CD4-positive, alpha-beta T cell treated with Interleukin-12 subunit alpha and Interleukin-12 subunit beta, for 1 hour (primary cell): ENCODE measurements at regions not wholly inside any gene's neighbourhood (a gene's known extent, or its start where the extent isn't known, plus 50 kb on each side); places are given as distances from the start of the nearest gene placed in this dataset.
"Not testable (repeated sequence)": the region's sequence is repeated elsewhere in the genome, so short reads cannot be mapped to it uniquely, and the experiment has no call there.

ENCODE experiments used
- DNase-seq: peaks from one replicate; pipeline ENCODE4 v3.0.0-alpha.2; 2020

DNA sequence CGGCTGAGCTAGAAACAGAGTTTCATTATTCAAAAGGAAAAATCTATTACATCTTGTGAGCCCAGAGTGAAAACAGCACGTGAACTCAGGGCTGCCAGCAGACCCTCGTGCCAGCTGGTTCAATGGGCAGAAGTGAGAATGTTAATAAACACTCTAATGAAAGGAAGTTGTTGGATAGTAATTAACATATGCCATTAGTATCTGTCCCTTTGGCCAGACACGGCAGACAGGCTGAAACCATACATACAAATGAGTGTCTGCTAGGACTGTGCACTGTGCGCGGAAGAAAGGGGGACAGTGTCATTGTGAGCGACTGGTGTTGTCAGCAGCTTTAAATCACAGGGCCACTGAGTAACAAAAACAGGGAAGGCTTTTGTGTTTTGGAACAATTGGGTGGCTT is 121.9 kb upstream of the TSC22D1 start:
- no peak for DNase-seq

DNA sequence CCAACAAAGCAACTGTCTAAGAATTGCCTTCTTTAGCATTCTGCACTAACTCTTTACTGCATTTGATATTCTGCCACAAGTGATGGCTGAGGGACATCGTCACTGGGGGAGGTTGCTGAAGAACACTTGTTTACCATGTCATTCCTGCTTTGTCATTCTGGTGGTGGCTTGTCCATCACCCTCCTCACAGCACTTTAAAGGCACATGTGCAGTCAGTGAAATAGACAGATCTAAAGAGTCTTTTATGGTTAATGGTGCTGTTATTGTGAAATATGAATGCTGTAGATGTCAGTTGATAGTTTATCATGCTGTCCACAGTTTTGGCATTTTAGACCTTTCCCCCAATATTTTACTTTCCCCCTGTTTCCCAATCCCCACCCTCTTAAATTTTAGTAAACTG is 120.9 kb upstream of the TSC22D1 start:
- DNase-seq: no peak

DNA sequence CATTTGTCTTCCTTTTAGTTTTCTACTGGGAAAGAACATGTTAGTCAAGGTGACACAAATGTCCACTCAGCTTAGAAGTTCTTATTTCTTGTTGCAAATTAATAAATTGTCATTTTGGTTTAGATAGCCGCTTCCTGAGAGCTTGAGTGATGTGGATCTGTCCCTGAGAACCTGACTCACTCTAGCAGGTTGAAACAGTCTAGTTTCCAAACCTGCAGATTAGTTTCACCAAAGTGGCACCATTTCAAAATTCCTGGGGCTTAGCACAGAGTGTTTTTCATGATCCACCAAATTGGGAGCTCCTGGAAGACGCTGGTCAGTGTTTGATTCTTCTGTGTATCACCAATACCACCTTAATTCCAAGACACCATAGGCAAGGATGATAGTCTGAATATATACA is 119.4 kb upstream of the TSC22D1 start:
- DNase-seq: no peak

DNA sequence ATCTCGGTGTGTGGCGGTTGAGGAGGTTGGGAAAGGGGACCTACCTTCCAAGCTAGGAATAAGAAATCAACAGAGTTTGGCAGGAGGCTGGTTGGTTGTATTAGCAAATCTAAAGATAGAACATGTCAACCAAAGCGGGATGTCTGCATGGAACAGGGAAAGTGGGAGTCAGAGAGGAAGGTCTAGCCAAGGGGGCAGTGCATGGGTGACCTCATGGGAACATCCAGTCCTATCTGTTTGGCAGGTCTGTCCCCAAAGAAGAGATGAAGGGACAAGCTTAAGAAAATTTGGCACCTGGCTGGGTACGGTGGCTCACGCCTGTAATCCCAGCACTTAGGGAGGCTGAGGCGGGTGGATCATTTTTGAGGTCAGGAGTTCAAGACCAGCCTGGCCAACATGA is 118.7 kb upstream of the TSC22D1 start:
- DNase-seq: no peak

DNA sequence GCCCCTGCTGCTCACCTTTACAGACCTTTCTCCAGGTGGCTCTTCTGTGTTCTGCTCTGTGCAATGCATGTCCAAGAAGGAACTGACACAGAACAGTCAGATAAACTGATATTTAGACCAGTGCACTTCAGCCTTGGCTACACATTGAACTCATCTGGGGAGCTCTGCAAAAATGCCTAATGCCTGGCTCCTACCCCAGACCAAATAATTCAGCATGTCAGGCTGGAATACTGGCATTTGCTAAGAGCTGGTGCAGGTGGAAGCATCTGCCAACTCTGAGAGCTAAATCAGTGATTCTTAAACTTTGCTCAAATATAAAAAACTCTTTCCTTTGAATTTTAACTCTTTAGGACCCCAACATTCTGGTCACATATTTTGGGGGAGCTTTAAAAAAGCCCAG is 118.2 kb upstream of the TSC22D1 start:
- DNase-seq: no peak

DNA sequence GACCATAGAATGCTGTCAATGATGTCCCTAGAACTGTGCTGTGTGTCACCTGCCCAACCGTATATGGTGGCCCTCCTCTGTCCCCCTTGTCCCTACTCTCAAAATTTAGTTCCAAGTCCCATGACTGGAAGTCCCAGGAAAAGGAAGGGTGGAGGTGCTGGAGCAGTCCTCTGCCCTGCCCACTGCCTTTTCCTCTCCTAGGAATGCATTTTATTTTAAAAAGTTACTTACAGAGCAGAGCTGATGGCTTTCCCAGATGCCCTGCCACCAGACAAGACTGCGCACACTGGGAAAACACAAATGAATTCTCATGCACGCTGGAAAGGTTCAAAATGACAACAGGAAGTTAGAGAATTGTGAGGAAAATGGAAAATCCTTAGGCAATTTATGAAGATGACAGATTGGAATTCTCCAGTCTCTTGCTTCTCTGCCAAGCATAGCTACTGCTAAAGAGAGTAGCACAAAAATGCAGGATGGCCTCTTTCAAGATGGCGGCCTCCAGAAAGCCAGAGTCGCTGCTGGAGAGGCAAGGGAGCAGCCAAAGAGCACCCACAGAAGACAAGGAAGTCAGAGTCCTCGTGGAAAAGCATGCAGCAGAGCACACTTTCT is 117.1 kb upstream of the TSC22D1 start:
- DNase-seq: no peak

DNA sequence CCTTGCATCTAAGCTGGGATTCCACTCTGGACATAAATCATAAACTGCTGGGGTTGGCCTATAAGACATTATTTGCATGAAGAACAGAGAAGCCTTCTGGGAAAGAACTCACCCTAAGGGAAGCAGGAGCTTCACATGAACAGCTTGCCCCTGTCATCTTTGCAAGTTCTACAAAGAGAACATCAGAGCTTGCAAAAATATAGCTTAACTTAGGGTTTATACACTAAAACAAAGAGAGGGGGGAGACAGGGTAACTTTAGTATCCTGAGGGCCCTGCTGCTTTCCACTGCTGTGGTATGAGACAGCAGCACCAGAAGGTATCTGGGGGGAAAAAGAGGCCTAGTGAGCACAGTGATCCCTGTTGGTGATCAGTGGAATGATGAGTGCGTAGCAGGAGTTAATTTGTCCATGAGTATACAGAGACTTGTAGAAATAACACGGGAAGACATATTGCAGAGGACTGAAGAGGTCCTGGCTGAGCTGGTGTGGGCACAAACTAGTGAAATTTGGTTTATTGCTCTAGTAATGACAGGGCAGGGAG is 116.1 kb upstream of the TSC22D1 start:
- no peak for DNase-seq

DNA sequence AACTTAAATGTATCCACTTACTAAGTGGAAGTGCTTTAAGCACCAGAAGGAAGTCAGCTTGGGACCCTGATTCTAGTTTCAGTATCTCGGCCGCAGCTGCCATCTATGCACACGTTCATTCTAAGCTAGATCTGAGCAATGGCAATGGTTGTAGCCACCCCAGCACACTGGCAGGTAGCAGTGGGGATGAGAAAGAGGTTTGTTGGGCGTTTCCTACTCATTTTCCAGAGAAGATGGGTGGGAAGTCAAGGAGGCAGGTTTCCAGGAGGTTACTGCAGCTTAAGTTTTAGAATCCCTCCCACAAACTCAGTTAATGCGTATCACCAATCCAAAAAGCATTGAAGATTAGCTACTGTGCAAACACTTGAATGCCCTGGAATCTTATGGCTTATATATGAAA is 114.2 kb upstream of the TSC22D1 start:
- no peak for DNase-seq

DNA sequence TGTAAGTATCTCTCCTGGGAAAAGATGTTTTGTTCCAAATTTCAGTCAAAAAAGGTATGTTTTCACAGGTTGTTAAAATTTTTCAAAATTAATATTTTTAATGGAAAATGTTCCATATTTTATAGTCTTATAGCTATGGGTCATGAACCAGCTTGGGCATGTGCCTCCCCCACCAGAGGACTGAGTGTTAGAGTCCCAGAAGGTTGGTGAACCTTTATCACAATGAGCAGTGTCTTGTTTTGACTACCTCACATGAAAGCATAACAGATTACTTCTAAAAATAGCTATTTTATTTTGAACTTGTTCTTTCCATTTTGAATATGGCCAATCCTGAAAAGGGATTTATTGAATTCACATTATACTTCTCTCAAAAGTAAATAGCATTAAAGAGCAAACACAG is 112.5 kb upstream of the TSC22D1 start:
- no peak for DNase-seq

DNA sequence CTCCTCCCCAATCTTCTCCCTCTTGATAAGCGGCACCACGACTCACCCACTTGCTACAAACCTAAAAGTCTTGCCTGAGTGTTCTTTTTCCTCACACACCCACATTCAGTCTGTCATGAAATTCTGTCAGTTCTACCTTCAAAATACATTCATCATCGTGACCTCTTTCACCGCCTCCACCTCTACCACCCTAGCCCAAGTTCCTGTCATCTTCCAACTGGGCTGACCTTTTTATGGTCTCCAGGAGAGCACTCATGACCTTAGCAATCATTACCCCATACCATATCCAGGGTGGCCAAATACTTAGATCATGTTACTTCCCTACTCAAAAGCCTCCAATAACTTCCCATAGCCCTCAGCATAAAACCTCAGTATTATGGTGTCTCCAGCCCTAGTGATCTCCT is 110.4 kb upstream of the TSC22D1 start:
- no peak for DNase-seq

DNA sequence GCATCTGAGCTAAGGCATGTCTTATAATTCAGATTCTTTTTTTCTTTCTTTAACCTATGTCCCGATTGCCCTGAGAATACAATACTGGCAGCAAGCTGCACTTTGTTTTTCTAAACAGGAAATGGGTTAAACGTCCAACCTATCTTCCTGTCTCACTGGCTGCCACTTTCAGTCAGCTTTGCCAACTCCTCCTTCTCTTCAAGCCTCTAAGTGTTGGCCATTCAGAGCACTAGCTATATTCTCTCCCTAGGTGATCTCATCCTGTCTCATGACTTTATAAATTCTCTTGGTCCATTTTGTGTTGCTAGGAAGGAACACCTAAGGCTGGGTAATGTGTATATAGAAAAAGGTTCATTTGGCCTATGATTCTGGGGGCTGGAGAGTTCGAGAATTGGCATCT is 109.5 kb upstream of the TSC22D1 start:
- no peak for DNase-seq

DNA sequence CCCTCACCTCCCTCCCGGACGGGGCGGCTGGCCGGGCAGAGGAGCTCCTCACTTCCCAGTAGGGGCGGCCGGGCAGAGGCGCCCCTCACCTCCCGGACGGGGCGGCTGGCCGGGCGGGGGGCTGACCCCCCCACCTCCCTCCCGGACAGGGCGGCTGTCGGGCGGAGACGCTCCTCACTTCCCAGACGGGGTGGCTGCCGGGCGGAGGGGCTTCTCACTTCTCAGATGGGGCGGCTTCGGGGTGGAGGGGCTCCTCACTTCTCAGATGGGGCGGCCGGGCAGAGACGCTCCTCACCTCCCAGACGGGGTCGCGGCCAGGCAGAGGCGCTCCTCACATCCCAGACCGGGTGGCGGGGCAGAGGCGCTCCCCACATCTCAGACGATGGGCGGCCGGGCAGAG is 106.3 kb upstream of the TSC22D1 start:
- DNase-seq: not testable (repeated sequence)

DNA sequence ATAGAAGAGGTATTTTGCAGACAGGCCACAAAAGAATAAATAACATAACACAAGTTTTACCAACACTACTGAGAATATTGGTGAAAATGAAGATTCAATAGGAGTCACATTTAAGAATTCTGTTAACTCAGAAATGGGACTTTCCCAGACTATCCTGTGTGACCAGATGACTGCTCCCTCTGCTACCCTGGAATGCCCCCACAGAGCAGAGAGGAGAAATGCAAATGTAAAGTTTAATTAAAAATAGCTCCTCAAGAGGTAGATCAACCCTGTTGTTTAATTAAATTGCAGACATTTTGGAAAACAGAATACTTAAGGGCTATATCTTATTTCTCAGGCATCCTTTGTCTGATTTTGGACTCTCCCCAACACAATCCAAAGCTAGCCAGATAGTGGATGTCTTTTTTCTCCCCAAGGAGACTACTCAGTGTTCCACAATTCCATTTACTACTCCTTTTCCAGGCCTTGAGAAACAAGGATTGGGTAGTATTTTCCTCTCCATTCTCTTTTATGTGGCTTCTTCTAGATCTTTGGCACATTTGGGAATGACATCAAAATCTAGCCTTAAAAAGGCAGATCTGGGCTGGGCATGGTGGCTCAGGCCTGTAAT is 104.7 kb upstream of the TSC22D1 start:
- no peak for DNase-seq

DNA sequence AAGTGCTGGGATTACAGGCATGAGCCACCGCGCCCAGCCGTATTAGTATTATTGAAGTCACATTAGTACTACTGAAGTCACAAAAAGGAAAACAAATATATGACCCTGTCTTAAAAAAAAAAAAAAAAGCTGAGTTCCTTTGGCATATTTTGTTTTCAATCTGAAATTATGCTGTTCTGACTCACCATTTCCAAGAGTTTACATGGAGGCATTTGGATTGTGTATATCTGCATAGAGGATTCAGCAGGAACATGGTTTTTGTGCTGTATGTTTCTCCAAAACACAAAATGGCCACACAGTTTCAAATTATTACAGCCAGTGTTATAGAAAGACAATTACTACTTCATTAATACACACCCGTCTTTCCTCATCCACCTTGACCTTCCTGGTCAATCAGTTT is 103.5 kb upstream of the TSC22D1 start:
- no peak for DNase-seq

DNA sequence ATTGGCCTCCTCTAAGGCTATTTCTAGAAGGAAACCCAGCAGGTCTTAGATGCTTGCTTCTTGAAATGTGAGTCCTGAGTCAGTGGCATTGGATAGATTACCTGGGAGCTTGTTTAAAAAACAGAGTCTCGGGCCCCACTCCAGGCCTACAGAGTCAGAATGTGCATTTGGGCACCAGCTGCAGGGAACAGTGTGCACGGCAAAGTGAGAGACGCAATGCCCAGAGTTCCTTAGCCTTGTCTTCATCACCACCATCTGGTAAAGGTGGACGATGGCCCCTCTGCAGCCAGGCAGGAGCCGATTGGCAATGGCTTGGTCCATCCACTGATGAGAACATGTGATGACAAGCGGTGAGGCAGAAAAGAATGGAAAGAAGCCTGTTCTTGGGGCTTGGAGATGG is 102.1 kb upstream of the TSC22D1 start:
- DNase-seq: no peak

DNA sequence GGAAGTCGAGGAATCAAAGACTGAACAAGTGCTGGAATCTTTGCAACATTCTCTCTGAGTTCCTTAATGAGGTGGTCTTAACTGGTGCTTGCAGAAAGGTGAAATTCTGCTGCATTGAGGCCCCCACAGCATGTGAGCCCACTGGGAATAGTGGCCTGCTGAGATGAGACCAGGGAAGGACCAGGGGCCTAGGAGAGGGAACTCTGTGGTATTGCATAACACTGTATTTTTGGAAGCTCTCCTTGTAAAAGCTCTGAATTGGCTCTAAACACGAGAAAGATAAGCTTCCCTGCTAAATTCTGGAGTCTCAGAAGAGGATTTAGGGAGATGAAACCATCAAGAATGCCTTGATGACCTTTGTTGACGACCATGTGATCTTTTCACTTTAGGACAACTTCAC is 100.4 kb upstream of the TSC22D1 start:
- no peak for DNase-seq

DNA sequence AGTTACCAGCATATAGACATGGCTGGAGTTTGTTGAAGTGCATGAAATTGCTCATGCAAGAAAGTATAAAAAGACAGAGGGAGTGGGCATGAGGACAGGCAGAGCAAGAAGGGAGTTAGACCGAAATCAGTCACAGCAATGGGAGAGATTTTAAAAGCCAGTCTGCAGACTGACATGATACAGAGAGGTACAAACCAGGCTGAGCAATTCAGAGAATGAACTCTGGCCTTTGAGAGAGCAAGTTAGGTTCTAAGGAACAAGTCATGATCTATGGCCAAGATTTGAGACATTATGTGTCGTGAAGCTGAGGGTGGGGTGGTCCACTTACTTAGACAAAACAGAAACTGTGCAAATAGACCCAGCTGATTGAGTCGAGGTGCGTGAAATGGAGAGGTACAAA is 93.4 kb upstream of the TSC22D1 start:
- no peak for DNase-seq

DNA sequence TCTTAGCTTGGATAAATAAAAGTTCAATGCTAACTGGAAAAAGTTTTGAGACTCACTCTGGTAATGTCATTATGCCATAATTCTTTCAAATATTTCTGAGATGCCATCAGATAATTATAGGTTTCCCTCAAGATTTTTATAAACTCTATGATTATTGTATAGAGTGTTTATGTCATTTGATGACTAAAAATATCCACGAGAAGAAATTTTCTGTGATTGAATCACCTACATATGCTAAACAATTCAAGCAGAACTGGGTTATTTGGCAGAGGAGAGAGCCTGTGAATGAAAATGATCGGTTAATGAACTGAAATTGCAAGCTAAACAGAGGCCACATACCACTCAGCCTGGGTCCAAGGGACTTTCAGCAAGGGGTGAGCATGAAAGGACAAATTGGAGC is 92.6 kb upstream of the TSC22D1 start:
- DNase-seq: no peak

DNA sequence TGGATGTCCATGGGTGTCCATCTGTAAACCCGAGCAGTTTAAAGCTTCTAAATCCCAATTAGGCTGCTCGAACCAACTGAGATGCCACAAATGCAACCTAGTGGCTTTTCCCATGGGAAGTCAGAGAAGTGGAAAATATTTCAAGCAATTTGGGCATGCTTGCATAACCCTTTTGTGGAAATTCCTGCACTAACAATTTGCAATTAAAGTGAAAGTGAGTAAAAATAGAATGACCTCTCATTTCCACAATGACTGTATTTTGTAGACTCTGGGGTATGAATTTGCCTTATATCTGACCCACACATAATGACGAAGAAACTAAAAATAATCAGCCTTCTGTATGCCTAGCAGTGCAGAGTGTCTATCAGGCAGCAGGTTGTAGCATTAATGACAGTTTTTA is 91.8 kb upstream of the TSC22D1 start:
- no peak for DNase-seq

DNA sequence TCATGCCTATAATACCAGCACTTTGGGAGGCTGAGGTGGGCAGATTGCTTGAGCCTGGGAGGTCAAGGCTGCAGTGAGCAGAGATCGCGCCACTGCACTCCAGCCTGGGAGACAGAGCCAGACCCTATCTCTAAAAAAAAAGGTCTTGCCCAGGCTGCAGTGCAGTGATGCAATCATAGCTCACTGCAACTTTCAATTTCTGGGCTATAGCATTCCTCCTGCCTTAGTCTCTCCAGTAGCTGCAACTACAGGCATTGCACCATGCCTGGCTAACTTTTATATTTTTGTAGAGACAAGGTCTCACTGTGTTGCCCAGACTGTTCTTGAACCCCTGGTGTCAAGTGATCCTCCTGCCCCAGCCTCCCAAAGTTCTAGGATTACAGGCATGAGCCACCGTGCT is 90.4 kb upstream of the TSC22D1 start:
- DNase-seq: not testable (repeated sequence)

DNA sequence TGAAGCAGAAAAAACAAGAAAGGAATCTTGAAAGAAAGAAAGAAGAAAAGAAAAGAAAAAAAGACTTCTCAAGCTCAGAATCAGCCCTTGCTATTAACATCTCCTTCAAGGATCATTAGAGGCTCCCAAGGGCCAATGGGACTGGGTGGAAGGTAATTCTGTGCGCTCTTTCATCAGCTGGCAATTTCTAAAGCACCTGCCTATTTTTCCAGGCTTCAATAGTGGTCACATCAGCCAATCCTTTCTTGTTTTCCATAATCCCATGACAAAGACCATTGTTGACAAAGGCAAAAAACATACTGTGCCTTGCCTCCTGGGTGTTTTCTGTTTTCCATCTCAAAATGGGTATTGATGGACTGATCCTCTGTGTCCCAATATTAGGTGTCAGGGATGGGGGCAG is 88.2 kb upstream of the TSC22D1 start:
- no peak for DNase-seq

DNA sequence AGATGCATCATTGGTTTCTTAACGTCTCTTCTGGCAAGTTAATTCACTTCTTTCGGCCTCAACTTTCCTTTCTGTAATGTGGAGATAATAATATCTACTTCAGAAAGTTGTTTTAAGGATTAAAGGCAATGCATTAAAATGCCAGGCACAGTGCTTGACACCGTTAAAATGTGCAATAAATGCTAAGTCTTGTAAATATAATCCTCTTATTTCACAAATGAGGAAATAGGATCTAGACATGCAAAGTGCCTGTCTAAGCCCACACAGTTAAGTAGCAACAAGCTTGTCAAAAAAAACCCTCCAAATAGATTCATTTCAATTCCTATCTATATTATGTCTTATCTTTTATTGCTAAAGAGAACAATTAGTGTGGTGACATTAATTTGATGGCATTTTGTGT is 86.4 kb upstream of the TSC22D1 start:
- DNase-seq: no peak

DNA sequence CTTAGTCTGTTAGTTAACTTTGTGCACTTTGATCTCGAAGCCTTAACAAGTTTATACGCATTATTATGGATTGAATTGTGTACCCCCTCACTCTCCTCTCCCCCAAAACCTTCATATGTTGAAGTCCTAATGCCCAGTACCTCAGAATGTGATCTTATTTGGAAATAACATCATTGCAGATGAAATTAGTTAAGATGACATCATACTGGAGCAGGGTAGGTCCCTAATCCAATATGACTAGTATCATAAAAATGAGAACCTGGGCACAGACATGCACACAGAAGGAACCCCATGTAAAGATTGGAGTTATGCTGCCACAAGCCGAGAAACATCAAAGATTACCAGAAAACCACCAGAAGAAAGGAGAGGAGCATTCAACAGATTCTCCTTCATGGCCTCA is 85.8 kb upstream of the TSC22D1 start:
- no peak for DNase-seq

DNA sequence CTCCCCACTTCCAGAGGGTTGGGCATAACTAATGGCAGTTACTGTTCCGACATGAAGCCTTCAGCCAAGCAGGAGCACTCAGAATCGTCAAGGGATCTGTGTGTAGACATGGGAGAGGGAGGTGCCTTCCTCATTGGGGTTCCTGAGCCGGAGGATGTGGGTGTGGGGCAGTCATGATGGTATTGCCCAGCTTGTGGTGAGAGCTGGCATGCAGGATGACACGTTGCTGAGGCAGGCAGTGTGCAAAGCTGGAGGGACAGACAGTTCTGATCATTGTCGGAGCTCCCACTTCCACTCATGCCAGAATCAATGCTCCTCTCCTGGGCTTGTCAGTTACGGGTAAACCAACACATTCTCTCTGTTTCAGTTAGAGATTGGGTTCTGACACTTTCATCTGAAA is 83.9 kb upstream of the TSC22D1 start:
- no peak for DNase-seq

DNA sequence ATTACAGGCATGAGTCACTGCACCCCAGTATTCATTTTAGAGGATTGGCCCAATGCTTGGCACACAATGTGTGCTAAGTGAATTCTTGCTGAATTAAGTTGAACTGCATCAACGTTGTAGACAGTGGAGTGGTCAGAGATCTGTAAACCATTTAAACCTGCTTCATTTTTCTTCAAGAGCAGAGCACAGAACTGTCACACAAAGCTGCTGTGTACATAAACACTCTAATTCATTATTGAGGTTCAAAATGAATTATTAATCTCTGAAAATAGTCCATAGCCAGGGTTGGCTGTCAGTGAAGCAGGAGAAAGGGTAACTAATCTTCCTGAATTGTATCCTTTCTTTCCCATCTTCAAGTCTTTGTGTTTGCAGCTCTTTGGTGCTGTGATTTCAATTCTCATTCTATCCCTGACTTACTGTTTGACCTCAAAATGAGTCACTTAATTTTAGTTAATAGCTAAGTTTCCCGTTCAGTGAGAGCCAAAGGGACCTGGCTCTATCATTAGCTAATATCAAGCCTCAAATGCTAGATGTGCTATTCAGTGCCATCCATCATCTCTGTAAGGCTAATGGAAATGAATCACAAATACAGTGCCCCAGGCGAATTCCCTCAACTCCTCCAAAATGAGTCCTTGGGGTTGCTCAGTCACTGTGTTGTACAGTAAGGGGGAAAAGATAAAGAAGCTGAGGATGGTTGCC is 77.0 kb upstream of the TSC22D1 start:
- DNase-seq: no peak
